Stimulated activated naive CD8-positive, alpha-beta T cell treated with anti-CD3 and anti-CD28 coated beads, Interleukin-15, Interleukin-2, amounts not matched to agents 100 ng/mL and 50 ng/mL, for 24 hours (primary cell): ENCODE measurements at regions not wholly inside any gene's neighbourhood (a gene's known extent, or its start where the extent isn't known, plus 50 kb on each side); places are given as distances from the start of the nearest gene placed in this dataset.

ENCODE experiments used
- H3K27ac Mint-ChIP-seq: one replicate; pipeline ENCODE4 v1.8.0; 2021; ENCODE audit warnings: mild to moderate bottlenecking, mixed read lengths
- H3K27me3 Mint-ChIP-seq: one replicate; pipeline ENCODE4 v1.8.0; 2021; ENCODE audit warnings: mixed read lengths
- H3K36me3 Mint-ChIP-seq: one replicate; pipeline ENCODE4 v1.8.0; 2021; ENCODE audit warnings: low read depth, mixed read lengths
- H3K4me1 Mint-ChIP-seq: one replicate; pipeline ENCODE4 v1.8.0; 2021; ENCODE audit warnings: low read depth, mixed read lengths
- H3K4me3 Mint-ChIP-seq: one replicate; pipeline ENCODE4 v1.8.0; 2021; ENCODE audit warnings: mild to moderate bottlenecking, mixed read lengths
- H3K9me3 Mint-ChIP-seq: one replicate; pipeline ENCODE4 v1.8.0; 2021; ENCODE audit warnings: mixed read lengths

- no peak overlapping the region for H3K4me3 Mint-ChIP-seq
- peaks cover 9% of the 10 kb centered on the region for H3K27me3 Mint-ChIP-seq
- H3K9me3 Mint-ChIP-seq = no peaks in the 10 kb centered on the region
- H3K4me1 Mint-ChIP-seq = no peaks in the 10 kb centered on the region
- no peak overlapping the region for H3K27ac Mint-ChIP-seq
- H3K36me3 Mint-ChIP-seq = no peaks in the 10 kb centered on the region
These were observed 256.1 kb upstream of the RPL38 start for GRCh38 chr17:73947281-73947965.

GRCh38 chr17:73947966-73948355 lies 255.5 kb upstream of the RPL38 start:
- no peaks in the 10 kb centered on the region for H3K9me3 Mint-ChIP-seq
- H3K36me3 Mint-ChIP-seq = no peaks in the 10 kb centered on the region

GRCh38 chr17:73949903-73950592 lies 253.4 kb upstream of the RPL38 start:
- Mint-ChIP-seq H3K4me1 (no peaks in the 10 kb centered on the region), H3K27me3 (peaks cover 9% of the 10 kb centered on the region), H3K27ac (no peak overlapping the region), H3K36me3 (no peaks in the 10 kb centered on the region), H3K9me3 (no peaks in the 10 kb centered on the region), H3K4me3 (no peak overlapping the region)

More at GRCh38 chr17:73947966-73948355, 255.5 kb upstream of the RPL38 start:
- peaks cover 9% of the 10 kb centered on the region for H3K27me3 Mint-ChIP-seq
- no peak overlapping the region for H3K4me3 Mint-ChIP-seq
- no peak overlapping the region for H3K27ac Mint-ChIP-seq
- H3K4me1 Mint-ChIP-seq = no peaks in the 10 kb centered on the region

GRCh38 chr17:73950593-73950914 lies 252.9 kb upstream of the RPL38 start:
- H3K27ac Mint-ChIP-seq = no peak overlapping the region
- H3K27me3 Mint-ChIP-seq = peaks cover 9% of the 10 kb centered on the region
- no peak overlapping the region for H3K4me3 Mint-ChIP-seq
- no peaks in the 10 kb centered on the region for H3K4me1 Mint-ChIP-seq
- H3K9me3 Mint-ChIP-seq = no peaks in the 10 kb centered on the region
- H3K36me3 Mint-ChIP-seq = no peaks in the 10 kb centered on the region

GRCh38 chr17:73952082-73952479 lies 251.4 kb upstream of the RPL38 start:
- Mint-ChIP-seq H3K9me3 (no peaks in the 10 kb centered on the region), H3K4me3 (no peak overlapping the region), H3K36me3 (no peaks in the 10 kb centered on the region), H3K4me1 (no peaks in the 10 kb centered on the region), H3K27me3 (peaks cover 9% of the 10 kb centered on the region), H3K27ac (no peak overlapping the region)

GRCh38 chr17:73952480-73953205 lies 250.8 kb upstream of the RPL38 start:
- Mint-ChIP-seq H3K27ac (no peak overlapping the region), H3K9me3 (no peaks in the 10 kb centered on the region), H3K27me3 (peaks cover 9% of the 10 kb centered on the region), H3K4me3 (no peak overlapping the region), H3K36me3 (no peaks in the 10 kb centered on the region), H3K4me1 (no peaks in the 10 kb centered on the region)

GRCh38 chr17:73953206-73954033 lies 250.1 kb upstream of the RPL38 start:
- no peaks in the 10 kb centered on the region for H3K4me1 Mint-ChIP-seq
- H3K27me3 Mint-ChIP-seq = peaks cover 9% of the 10 kb centered on the region
- H3K4me3 Mint-ChIP-seq = no peak overlapping the region
- H3K36me3 Mint-ChIP-seq = no peaks in the 10 kb centered on the region
- H3K9me3 Mint-ChIP-seq = no peaks in the 10 kb centered on the region
- no peak overlapping the region for H3K27ac Mint-ChIP-seq

- H3K9me3 Mint-ChIP-seq = peaks cover 2% of the 10 kb centered on the region
- H3K27ac Mint-ChIP-seq = no peak overlapping the region
- H3K36me3 Mint-ChIP-seq = no peaks in the 10 kb centered on the region
- peaks cover 10% of the 10 kb centered on the region for H3K27me3 Mint-ChIP-seq
- no peaks in the 10 kb centered on the region for H3K4me1 Mint-ChIP-seq
- no peak overlapping the region for H3K4me3 Mint-ChIP-seq
These were observed 248.5 kb upstream of the RPL38 start for GRCh38 chr17:73954951-73955350.

GRCh38 chr17:73955616-73956015 lies 247.9 kb upstream of the RPL38 start:
- Mint-ChIP-seq H3K27ac (no peak overlapping the region), H3K27me3 (peaks cover 13% of the 10 kb centered on the region), H3K4me3 (no peak overlapping the region), H3K4me1 (no peaks in the 10 kb centered on the region), H3K36me3 (no peaks in the 10 kb centered on the region), H3K9me3 (peaks cover 6% of the 10 kb centered on the region)

GRCh38 chr17:73956169-73956568 lies 247.3 kb upstream of the RPL38 start:
- no peaks in the 10 kb centered on the region for H3K4me1 Mint-ChIP-seq
- H3K36me3 Mint-ChIP-seq = no peaks in the 10 kb centered on the region
- H3K4me3 Mint-ChIP-seq = no peak overlapping the region
- peaks cover 6% of the 10 kb centered on the region for H3K9me3 Mint-ChIP-seq
- peaks cover 13% of the 10 kb centered on the region for H3K27me3 Mint-ChIP-seq
- no peak overlapping the region for H3K27ac Mint-ChIP-seq

GRCh38 chr17:73956595-73957465 lies 246.6 kb upstream of the RPL38 start:
- Mint-ChIP-seq H3K27ac (no peak overlapping the region), H3K4me1 (no peaks in the 10 kb centered on the region), H3K36me3 (no peaks in the 10 kb centered on the region), H3K9me3 (peaks cover 6% of the 10 kb centered on the region), H3K27me3 (peaks cover 8% of the 10 kb centered on the region), H3K4me3 (no peak overlapping the region)

- Mint-ChIP-seq H3K27me3 (peaks cover 4% of the 10 kb centered on the region), H3K4me3 (no peak overlapping the region), H3K36me3 (no peaks in the 10 kb centered on the region), H3K9me3 (peaks cover 6% of the 10 kb centered on the region), H3K27ac (no peak overlapping the region), H3K4me1 (no peaks in the 10 kb centered on the region)
These were observed 245.9 kb upstream of the RPL38 start for GRCh38 chr17:73957564-73957963.

- peaks cover 6% of the 10 kb centered on the region for H3K9me3 Mint-ChIP-seq
- H3K27me3 Mint-ChIP-seq = peaks cover 4% of the 10 kb centered on the region
- H3K27ac Mint-ChIP-seq = no peak overlapping the region
- H3K4me3 Mint-ChIP-seq = no peak overlapping the region
- H3K36me3 Mint-ChIP-seq = no peaks in the 10 kb centered on the region
- H3K4me1 Mint-ChIP-seq = no peaks in the 10 kb centered on the region
These were observed 245.0 kb upstream of the RPL38 start for GRCh38 chr17:73958453-73958852.

GRCh38 chr17:73960469-73960868 lies 243.0 kb upstream of the RPL38 start:
- no peaks in the 10 kb centered on the region for H3K4me1 Mint-ChIP-seq
- peaks cover 4% of the 10 kb centered on the region for H3K36me3 Mint-ChIP-seq
- H3K27ac Mint-ChIP-seq = no peak overlapping the region
- peaks cover 14% of the 10 kb centered on the region for H3K27me3 Mint-ChIP-seq
- H3K4me3 Mint-ChIP-seq = no peak overlapping the region
- H3K9me3 Mint-ChIP-seq = peaks cover 15% of the 10 kb centered on the region
